ENCODE measurements at regions not wholly inside any gene's neighbourhood (a gene's known extent, or its start where the extent isn't known, plus 50 kb on each side); places are given as distances from the start of the nearest gene placed in this dataset.

DNA sequence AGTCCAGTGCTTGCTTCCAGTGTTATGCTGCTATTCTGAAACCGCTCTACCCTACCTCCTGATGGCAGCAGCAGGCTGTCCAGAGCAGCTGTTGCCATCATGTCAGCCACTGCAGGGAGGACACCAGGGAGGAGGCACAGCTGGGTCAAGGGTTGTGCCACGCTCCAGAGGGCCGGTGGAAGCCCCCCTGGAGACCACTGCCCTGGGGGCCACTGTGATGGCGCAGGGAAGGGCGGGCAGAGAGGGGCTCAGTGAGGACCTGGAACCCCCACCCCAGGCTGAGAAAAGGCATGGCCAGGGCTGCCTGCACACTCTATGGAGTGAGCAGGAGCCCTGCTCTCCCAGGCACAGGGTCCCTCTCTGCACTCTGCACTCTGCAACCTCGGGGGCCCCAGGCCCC lies 271.3 kb upstream of the BTBD3 start:
- ChIA-PET POLR2A (ENCODE audit: unreplicated experiment) (no interaction called here), CTCF (no interaction called here)
- H2AK5ac ChIP-seq (ENCODE audit: low read depth, low read length): no peak overlapping the region
- no peak overlapping the region for H3K18ac ChIP-seq (ENCODE audit: low read depth, low read length)
- no peak overlapping the region for H3K4ac ChIP-seq (ENCODE audit: low read depth, low read length)
- in situ Hi-C loops (cut with MboI; ENCODE audit: low sequenced_read_pairs): no loop called here
- no peak overlapping the region for H4K5ac ChIP-seq (ENCODE audit: low read depth, low read length)
- DNase-seq (no peak), ATAC-seq (ENCODE audit: low read depth) (no peak)
- no peak overlapping the region for H3K14ac ChIP-seq (replicated peaks; ENCODE audit: low read depth, low read length)
- H3K79me1 ChIP-seq (ENCODE audit: low read depth in 1 of 2, low read length in 2 of 2): no peaks in the 10 kb centered on the region
- no peak overlapping the region for H3K56ac ChIP-seq (ENCODE audit: extremely low read depth, insufficient read depth, low read length)
- H3K9me1 ChIP-seq (ENCODE audit: insufficient read depth, low read length): no peaks in the 10 kb centered on the region
- H4K91ac ChIP-seq (ENCODE audit: insufficient read depth, low read depth, low read length): no peak overlapping the region
- dilution Hi-C loops (cut with HindIII; ENCODE audit: low sequenced_read_pairs, unreplicated experiment): no loop called here
- H3K23ac ChIP-seq (ENCODE audit: low read depth, low read length): no peak overlapping the region
- intact Hi-C loops (cut with micrococcal nuclease): no loop called here
- no peak overlapping the region for H2BK15ac ChIP-seq (ENCODE audit: low read depth, low read length)
- no peak overlapping the region for H2AFZ ChIP-seq (replicated peaks; ENCODE audit: low read length, poor library complexity)
- H3K27me3 ChIP-seq (ENCODE audit: control insufficient read depth, insufficient read depth, low read length): no peaks in the 10 kb centered on the region
- peaks cover 2% of the 10 kb centered on the region; the same call in 1 of the 2 replicates for H3K9me3 ChIP-seq (ENCODE audit: control insufficient read depth, insufficient read depth, low read length)
- no peak overlapping the region for H4K8ac ChIP-seq (ENCODE audit: low read depth in 2 of 2, low read length in 2 of 2)
- no peak overlapping the region for H2BK5ac ChIP-seq (ENCODE audit: low read depth, low read length, poor library complexity, severe bottlenecking)
- H3K4me2 ChIP-seq (ENCODE audit: low read depth, low read length): no peak overlapping the region
- no peak overlapping the region for H3K9ac ChIP-seq (ENCODE audit: low read depth, low read length)
- H3K4me1 ChIP-seq (ENCODE audit: control insufficient read depth, insufficient read depth, low read length): no peaks in the 10 kb centered on the region
- H3K4me3 ChIP-seq (ENCODE audit: insufficient read depth, low read depth, low read length): no peak overlapping the region
- no peak overlapping the region for H2AK9ac ChIP-seq (replicated peaks; ENCODE audit: low read depth, low read length, poor library complexity)
- H2BK120ac ChIP-seq (ENCODE audit: low read depth, low read length): no peak overlapping the region
- BruUV-seq (replicated peaks): no TSS peak
- H2BK20ac ChIP-seq (ENCODE audit: low read depth, low read length): no peak overlapping the region
- TF ChIP-seq, protein P1, sequence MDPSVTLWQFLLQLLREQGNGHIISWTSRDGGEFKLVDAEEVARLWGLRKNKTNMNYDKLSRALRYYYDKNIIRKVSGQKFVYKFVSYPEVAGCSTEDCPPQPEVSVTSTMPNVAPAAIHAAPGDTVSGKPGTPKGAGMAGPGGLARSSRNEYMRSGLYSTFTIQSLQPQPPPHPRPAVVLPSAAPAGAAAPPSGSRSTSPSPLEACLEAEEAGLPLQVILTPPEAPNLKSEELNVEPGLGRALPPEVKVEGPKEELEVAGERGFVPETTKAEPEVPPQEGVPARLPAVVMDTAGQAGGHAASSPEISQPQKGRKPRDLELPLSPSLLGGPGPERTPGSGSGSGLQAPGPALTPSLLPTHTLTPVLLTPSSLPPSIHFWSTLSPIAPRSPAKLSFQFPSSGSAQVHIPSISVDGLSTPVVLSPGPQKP (IDR thresholded peaks at IDR 0.05; ENCODE audit: borderline replicate concordance, low read depth, low read length): no peak
- TF ChIP-seq CTCF (conservative IDR thresholded peaks at IDR 0.05; ENCODE audit: low read depth, low read length) (no peak), RCOR1 (IDR thresholded peaks at IDR 0.05; ENCODE audit: insufficient replicate concordance, low read length) (no peak), SMC3 (IDR thresholded peaks at IDR 0.05; ENCODE audit: low read depth, low read length) (no peak), MAZ (IDR thresholded peaks at IDR 0.05; ENCODE audit: borderline replicate concordance, low read depth, low read length) (no peak), BHLHE40 (IDR thresholded peaks at IDR 0.05; ENCODE audit: low read depth, low read length) (no peak), CEBPB (IDR thresholded peaks at IDR 0.05; ENCODE audit: low read depth, low read length) (no peak), USF2 (IDR thresholded peaks at IDR 0.05; ENCODE audit: low read depth, low read length) (no peak), POLR2A (IDR thresholded peaks at IDR 0.05; ENCODE audit: low read depth, low read length) (no peak), FOS (IDR thresholded peaks at IDR 0.05; ENCODE audit: low read depth, low read length) (no peak), CHD1 (IDR thresholded peaks at IDR 0.05; ENCODE audit: low read depth, low read length) (no peak), MXI1 (IDR thresholded peaks at IDR 0.05; ENCODE audit: borderline replicate concordance, low read depth, low read length) (no peak), MAFK (IDR thresholded peaks at IDR 0.05; ENCODE audit: low read depth, low read length) (no peak), RFX5 (IDR thresholded peaks at IDR 0.05; ENCODE audit: low read depth, low read length) (no peak), RAD21 (IDR thresholded peaks at IDR 0.05; ENCODE audit: low read length) (no peak)
- no peak overlapping the region for H3K27ac ChIP-seq (ENCODE audit: insufficient read depth, low read length)
- no CpG with 5 or more reads among the region's 6 CpGs for WGBS, 2 experiments (ENCODE audit: extremely low coverage in 2 of 2, insufficient read length in 1 of 2)
- no peaks in the 10 kb centered on the region for H3K36me3 ChIP-seq (ENCODE audit: control insufficient read depth, insufficient read depth, low read length)
- no peaks in the 10 kb centered on the region for H4K20me1 ChIP-seq (ENCODE audit: insufficient read depth, low read length)
